Activated T-cell treated with anti-CD3 and anti-CD28 coated beads for 24 hours (primary cell): ENCODE measurements at regions not wholly inside any gene's neighbourhood (a gene's known extent, or its start where the extent isn't known, plus 50 kb on each side); places are given as distances from the start of the nearest gene placed in this dataset.
"Not testable (repeated sequence)": the region's sequence is repeated elsewhere in the genome, so short reads cannot be mapped to it uniquely, and the experiment has no call there.

Source experiments
- DNase-seq: peaks from one replicate; pipeline ENCODE4 v3.0.0-alpha.2; 2020; ENCODE audit warnings: low read depth

DNA sequence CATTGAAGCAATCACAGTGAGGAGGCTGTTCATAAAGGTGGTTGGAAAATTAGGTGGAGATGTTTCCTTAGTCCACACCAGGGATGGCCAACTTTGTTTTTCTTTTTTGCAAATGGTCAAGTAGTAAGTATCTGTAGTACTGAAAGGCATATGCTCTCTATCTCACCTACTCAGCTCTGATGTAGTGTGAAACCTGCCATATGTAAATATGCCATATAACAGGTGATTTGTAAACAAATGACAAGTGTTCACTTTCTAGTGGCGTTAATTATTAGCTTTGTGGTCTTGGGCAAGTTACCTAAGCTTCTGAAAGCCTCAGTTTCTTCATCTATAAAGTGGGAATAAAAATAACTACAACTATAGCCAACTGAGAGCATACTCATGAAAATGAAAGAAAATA is 421.4 kb upstream of the LCORL start:
- no peak for DNase-seq

DNA sequence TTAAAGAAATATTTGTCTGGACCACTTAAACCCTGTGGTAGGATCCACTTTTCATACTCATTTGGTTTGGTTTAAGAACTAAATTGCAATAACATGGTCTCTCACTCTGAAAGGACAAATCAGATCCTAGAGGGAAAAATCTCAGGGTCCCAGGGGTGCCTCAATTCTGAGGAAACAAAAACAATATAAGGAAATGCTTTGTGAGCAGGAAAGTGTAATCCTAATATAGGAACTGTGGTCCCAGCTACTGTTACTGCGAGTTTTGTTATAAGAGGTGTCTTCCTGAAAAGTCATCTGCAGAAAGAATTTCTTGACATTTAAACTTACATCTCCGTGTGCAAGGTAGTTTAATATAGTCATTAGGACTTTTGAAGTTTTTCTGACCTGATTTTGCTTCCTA is 420.1 kb upstream of the LCORL start:
- DNase-seq, result no peak

DNA sequence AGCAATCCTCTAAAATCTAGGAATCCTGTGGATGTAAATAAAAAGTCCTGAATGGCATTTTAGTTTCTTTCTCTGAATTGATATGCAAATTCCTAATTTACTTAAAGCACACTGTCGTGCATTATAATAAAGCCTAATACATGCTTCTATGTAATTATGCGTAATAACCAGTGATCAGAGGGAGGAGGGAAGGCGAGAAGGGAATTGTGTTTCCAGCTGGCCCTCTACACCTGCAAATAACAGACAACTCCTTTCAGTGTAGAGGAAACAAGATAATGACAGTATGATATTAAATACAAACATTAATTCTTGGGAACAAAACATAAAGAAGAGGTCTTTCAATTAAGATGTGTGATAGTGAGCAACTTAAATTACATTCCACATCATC is 419.6 kb upstream of the LCORL start:
- no peak for DNase-seq

DNA sequence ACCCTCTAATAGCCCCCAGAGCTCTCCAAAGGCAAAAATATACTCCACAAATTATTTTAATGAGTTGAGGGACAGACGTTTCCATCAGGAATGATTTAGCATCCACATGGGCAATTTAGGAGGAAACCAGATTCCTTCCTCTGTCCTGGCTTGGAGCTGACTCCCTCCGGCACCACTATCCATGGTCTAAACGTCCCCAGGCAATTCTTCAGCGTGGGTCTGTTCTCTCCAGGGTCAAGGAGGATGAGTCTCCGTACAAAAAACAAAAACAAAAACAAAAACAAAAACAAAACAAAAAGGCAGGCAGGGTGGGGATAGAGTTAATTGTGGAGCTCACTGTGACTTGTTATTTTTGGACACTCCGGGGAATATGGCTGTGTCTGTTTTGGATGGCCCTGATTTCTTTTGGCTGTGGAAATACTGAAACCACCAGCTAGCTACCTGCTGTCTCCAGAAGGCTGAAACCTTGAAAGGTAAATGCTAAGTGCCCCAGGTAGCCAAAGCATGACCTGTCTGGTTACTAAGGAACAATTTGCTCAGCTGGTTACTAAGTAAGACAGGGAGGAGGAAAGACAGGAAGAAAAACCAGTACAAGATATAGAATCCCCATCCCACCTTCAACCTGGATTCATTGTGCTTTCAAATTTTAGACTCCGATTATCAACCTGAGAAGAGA is 419.1 kb upstream of the LCORL start:
- DNase-seq, result no peak

DNA sequence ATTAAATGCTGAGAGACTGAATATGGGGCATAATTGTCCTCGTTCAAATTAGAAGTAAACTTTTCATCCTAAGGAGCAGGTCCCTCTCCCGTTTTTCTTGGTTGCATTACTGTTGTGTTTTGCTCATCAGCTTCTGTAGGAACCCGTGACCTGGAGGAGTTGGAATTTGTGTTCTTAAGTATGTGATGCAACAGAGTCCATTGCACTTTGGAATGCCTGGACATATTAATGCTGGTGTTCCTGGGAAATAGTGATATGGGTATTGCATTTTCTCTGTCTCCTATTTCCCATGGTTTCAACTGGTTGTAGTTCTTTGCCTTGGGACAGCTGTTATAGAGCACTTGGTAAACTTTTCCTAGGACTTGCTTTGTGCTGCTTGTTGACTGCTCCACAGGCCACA is 417.8 kb upstream of the LCORL start:
- no peak for DNase-seq

DNA sequence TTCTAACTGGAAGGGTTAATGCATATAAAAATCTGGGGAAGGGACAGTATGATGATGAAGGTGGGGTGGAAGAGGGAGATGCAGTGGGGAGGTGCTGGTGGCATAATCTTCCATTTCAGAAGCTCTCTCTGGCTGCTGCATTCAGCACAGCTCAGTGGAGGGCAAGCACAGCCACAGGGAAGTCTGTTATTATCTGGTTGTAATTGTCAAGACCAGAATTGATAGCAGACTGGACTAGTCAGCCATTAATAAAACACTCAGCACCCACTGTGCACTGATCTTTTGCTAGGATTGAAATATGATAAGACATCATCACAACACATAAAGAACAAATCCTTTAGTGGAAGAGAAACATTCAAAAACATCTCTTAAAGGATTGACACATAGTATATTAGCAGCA is 414.2 kb upstream of the LCORL start:
- no peak for DNase-seq

DNA sequence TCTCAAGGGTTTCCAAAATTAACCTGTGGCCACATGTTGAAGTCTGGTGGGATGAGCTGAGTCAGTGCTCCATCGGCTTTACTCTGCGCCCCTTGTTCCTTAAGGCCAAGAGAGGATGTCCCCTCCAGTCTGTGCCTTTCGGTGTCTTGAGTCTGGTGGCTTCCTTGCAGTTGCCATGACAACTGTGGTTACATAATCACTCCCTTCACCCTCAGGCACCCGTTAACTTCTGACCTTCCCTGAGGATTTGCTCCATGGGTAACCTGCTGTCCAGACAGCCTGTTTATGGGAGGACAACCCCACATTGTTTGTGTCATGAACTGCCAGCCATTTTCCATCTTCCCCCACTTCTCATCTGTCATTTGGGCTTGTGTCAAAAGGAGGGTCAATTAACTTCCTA is 401.1 kb upstream of the LCORL start:
- no peak for DNase-seq

DNA sequence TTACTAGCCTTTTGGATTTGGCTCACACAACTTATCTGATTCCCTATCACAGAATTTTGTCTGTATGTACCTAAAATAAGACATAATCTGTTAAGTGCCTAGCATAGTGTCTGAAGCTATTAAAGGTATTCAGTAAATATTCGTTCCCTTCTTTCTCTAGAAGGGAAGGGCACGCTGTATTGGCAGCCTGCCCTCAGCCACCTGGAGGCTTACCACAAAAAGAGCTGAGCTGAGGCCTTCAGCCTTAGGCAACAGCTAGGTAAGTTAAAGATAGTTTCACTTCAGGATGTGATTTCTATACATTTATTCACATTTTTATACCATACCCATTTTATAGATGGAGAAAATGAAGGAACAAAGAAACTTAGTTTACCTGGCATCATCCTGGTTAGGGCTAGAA is 400.0 kb upstream of the LCORL start:
- DNase-seq, result no peak

DNA sequence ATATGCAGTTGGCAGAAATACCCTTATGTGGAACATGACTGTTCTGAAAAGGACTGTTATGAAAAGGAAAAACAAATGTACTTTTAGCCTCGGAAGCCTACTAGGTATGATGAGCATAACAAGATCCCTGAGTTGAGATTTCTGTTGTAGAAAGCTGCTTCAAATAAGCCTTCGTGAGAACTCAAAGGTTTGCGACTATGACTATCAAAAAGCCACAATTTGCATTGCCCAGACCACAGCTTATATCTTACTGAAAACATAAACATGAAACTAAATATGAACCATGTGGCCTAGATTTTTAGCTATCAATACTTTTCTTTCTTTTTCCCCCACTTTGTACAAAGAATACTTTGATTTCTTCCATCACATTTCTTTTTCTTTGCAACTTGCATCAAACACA is 398.2 kb upstream of the LCORL start:
- DNase-seq, result no peak

DNA sequence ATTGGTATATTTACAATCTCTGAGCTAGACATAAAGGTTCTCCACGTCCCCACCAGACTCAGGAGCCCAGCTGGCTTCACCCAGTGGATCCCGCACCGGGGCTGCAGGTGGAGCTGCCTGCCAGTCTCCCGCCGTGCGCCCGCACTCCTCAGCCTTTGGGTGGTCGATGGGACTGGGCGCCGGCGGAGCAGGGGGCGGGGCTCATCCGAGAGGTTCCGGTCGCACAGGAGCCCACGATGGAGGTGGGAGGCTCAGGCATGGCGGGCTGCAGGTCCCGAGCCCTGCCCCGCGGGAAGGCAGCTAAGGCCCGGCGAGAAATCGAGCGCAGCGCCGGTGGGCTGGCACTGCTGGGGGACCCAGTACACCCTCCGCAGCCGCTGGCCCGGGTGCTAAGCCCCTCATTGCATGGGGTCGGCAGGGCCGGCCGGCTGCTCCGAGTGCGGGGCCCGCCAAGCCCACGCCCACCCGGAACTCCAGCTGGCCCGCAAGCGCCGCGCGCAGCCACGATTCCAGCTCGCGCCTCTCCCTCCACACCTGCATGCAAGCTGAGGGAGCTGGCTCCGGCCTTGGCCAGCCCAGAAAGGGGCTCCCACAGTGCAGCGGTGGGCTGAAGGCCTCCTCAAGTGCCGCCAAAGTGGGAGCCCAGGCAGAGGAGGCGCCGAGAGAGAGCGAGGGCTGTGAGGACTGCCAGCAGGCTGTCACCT is 396.8 kb upstream of the LCORL start:
- not testable (repeated sequence) for DNase-seq

DNA sequence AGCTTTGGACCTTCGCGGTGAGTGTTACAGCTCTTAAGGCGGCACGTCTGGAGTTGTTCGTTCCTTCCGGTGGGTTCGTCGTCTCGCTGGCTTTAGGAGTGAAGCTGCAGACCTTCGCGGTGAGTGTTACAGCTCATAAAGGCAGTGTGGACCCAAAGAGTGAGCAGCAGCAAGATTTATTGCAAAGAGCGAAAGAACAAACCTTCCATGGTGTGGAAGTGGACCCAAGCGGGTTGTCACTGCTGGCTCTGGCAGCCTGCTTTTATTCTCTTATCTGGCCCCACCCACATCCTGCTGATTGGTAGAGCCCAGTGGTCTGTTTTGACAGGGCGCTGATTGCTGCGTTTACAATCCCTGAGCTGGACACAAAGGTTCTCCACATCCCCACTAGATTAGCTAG is 396.1 kb upstream of the LCORL start:
- not testable (repeated sequence) for DNase-seq

DNA sequence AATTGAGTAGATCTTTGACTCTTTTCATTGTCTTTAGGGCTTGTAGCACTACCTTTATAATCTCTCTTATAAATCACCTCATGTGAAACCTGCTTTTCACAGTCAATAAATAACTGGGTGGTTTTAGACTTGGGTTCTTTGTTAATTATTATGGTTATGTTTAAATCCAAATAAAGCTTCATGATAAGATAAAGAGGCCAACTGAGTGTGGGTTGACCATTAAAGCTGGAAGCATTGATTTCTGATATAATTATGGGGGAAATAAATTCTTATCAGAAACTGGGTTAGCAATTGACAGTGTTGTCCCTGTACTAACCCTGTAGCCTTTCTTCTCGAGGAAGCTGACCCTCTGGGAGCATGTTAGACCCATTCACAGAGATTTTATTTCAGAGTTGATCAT is 384.7 kb upstream of the LCORL start:
- DNase-seq, result no peak

DNA sequence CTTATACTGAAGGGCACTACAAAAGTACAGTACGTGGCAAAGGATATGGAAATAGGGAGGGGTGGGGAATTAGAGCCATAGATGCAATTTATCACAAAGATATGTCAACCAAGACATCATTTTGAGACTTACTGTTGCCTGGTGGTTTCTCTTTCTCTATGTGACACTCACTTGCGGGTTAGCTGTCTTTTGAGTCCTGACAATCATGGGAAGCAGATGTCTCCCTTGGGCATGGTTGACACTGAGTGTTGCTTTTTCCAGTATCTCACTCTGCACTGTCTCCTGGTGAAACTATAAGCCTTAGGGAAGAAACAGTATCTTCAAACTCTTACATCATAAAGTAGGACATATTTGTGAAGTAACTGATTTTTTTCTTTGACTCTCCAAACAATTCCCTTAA is 383.5 kb upstream of the LCORL start:
- no peak for DNase-seq

DNA sequence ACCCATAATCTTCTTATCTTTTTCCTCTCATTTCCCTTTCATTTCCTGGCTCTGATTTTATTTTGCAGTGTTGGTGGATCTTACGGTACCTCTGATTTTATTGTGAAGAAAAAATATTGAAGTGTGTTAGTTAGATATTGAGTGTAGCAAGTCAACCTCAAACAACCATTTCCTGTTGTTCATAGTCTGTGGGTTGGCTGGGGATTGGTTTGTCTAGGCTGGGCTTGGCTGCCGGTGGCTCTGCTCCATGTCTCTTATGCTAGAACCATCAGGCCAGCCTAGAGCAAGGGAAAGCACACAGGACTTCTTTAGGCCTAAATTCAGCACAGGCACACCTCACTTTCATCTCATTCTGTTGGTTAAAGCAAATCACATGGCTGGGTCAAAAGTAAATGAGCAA is 383.1 kb upstream of the LCORL start:
- DNase-seq, result no peak

DNA sequence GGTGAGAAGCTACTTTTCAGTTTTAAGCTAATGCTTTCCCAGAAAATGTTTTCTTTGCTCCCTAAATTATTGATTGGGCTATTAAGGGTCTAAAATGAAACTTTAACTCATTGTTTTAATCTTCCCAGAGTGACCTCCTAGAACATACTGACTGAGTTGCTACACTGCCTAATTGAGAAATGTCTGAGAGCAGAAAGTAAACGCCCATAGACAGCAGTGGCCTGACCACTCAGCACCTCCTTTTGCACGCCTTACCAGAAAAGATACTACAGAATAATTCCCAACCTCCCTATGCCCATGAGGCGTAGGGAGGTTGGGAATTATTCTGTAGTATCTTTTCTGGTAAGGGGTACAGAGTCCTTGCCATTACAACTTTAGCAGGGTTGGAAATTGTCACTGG is 381.8 kb upstream of the LCORL start:
- no peak for DNase-seq

DNA sequence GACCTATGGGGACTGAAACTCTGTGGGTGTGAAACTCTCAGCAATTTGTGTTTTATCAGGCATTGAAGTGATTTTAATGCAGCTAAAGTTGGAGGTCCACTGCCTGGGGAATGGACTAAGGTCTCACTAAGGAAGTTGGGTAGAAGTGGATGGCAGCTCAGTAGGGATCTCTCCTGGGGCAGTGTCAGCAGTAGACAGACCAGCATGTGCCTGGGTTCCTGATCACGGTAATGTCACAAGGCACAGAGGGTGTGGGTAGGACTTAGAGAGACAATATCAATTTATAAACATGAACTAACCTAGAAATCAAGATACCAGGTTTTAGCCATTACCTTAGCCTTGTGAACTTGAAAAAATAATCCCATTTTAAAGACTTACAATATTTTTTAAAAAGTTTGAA is 380.3 kb upstream of the LCORL start:
- no peak for DNase-seq

DNA sequence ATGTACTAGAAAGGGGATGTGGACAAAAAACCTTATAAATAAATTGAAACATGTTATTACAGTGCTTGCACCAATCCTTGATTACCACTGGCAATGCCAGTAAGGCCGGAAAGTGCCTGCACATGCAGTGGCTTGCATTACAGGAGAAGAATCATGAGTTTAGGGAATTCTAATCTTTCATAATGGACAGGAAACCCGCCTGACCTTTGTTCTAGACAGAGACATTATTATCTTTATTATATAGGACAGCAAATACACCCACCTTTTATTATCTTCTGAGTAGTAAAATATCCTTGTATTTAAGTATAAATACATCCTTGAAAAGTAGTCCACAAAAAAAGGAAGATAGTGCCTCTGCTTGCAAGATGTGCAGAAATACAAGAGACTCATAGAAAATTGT is 379.9 kb upstream of the LCORL start:
- DNase-seq, result no peak

DNA sequence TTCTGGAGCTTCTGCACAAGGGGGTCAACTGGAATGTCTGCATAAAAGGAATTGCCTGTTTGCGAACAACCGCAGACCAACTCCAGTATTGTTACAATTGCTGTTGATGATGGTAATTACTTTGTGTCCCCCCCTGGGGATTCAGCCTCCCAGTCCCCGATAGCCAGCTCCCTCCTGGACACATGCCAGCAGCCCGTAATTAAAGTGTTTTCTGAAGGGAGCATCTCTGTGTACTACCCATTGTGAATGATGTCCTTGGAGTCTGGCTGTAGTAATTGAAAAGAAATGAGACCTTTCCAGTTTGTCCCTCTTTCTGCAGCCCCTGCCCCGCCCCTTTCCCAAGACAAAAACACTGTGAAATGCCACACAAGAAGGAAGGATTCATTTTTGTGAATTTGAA is 377.1 kb upstream of the LCORL start:
- DNase-seq, result no peak

DNA sequence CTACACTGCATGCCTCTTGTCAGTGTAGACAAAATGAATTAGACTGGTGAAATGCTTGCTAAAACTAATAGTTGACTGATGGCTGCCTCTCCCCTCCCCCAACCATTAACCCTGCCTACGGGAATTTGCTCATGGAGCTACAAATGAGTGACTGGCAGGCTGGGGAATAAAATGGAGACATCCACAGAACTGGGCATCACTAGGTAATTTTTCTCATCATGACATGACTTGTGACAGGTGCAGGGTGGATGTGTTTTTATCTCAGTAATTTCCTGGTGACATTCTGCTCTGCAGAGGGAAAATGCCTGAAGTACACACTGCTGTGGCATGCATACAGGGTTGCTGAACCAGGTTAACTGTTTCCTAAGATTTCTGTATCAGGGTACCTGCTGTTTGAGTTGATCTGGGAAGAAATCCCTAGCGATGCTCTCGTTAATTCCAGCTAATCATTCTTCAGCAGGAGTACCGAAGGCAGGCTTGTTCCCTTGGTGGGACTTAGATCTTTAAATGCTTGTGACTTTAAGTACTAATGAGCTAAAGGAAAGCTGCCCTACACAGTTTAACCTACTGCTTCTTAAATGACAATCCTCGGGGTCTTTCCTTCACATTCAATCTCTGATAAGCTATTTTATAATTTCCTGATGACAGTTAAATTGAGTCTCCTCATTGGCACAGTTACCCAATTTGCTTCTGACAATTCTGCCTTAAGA is 376.3 kb upstream of the LCORL start:
- no peak for DNase-seq

DNA sequence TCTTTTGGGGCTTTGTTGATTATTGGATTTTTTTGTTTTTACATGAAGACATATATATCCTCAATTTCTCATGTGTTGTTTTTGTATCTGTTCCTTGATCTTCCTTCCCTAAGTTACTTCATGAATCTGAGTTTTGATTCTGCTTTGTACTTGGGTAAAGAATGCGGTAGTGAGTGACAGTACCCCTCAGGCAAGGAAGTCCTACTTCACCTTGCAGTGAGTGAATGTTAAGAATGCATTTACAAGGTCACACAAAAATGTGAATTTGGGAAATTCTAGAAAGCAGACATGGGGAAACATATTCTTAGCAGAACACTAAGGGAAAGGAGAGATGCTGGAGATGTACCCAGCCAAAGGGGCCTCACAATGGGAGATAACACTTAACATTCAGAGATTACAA is 373.1 kb upstream of the LCORL start:
- DNase-seq, result no peak

DNA sequence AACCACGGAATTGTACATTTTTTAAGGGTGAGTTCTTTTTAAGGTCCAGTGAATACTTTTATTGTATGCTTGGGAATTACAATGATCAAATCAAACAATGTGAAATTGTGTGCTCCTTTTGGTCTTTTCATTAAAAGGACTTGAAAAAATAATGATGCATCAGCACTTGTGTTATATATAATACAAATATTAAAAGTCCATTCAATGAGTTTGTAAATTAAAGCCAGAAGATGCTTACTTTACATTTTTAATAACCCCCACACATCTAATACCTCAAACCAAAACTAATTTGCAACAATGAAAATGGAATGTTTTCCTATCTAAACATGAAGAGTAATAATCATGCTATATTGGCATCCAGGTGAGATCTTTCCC is 369.8 kb upstream of the LCORL start:
- DNase-seq, result no peak

DNA sequence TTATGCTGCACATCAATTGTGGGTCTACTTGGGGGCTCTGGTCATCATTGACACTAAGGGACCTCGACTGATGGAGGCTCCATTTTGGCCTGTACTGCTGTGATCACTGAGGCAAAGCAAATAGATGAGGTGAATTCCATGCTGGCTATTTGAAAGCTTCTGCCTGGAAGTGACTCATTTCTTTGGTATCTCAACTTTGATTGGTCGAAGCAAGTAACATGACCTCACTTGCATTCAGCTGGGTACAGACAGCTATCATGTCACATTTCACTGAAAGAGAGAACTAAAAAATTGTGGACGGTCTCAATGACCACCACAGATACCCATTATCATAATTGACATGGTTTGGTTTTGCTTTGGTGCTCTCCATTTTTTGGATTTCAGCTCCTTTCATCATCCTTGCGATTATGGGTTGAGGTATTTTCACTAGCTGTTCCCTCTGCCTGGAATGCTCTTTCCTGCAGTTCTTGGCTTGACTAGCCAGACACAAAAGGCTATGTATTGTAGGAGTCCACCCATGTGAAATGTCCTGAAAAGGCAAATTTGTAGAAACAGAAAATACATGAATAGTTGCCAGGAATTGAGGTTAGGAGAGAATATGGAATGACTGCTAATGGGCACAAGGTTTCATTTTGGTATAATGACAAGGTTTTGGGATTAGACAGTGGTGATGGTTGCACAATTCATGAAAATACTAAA is 369.2 kb upstream of the LCORL start:
- DNase-seq, result no peak

DNA sequence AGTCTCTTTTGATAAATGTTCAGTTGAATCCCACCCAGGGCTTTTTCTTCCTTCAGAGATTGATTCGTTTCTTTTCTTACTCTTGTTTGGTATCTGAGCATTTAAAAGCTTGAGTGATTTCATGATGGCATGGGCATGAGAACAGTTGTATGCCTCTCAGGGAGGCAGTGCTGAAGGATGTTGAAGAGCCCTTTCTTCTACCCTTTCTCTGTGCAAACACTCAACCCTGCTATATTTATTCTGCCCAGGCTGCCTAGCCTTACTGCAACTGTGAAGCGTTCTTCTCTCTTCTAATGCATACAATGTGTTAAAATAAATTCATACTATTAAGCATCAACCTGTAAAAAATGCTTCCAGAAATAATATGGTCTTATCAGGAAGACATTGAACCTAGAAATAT is 367.6 kb upstream of the LCORL start:
- no peak for DNase-seq
